ENCODE measurements at regions not wholly inside any gene's neighbourhood (a gene's known extent, or its start where the extent isn't known, plus 50 kb on each side); places are given as distances from the start of the nearest gene placed in this dataset.
"Not testable (repeated sequence)": the region's sequence is repeated elsewhere in the genome, so short reads cannot be mapped to it uniquely, and the experiment has no call there.

- H3K9ac ChIP-seq (ENCODE audit: low read length) = no peak overlapping the region
- H2AFZ ChIP-seq (ENCODE audit: low read length) = no peak overlapping the region
- no peak for DNase-seq
- H4K20me1 ChIP-seq (ENCODE audit: insufficient read depth, low read depth, low read length) = no peaks in the 10 kb centered on the region
- H3K4me1 ChIP-seq (ENCODE audit: low read length) = no peaks in the 10 kb centered on the region
- no peaks in the 10 kb centered on the region for H3K9me2 ChIP-seq (replicated peaks; ENCODE audit: insufficient read depth, low read length)
- H3K79me2 ChIP-seq (ENCODE audit: low read length) = no peaks in the 10 kb centered on the region
- H3K4me3 ChIP-seq (ENCODE audit: low read length) = no peak overlapping the region
- H3K9me3 ChIP-seq (ENCODE audit: low read length) = no peaks in the 10 kb centered on the region
- H3K4me2 ChIP-seq (ENCODE audit: low read depth, low read length, poor library complexity, severe bottlenecking) = no peak overlapping the region
- no peaks in the 10 kb centered on the region for H3K36me3 ChIP-seq (ENCODE audit: insufficient read depth, low read length)
- no peak overlapping the region for H3K27ac ChIP-seq (ENCODE audit: low read length)
- H3K27me3 ChIP-seq (ENCODE audit: low read length) = no peaks in the 10 kb centered on the region
Measured at GRCh38 chrX:63258144-63258543, 93.0 kb downstream of the SPIN4 start.

GRCh38 chrX:63250253-63250868, 100.8 kb downstream of the SPIN4 start:
- Histone ChIP-seq H3K4me1 (ENCODE audit: low read length) (no peaks in the 10 kb centered on the region), H3K36me3 (ENCODE audit: insufficient read depth, low read length) (no peaks in the 10 kb centered on the region), H3K4me3 (ENCODE audit: low read length) (no peak overlapping the region), H3K4me2 (ENCODE audit: low read depth, low read length, poor library complexity, severe bottlenecking) (no peak overlapping the region), H4K20me1 (ENCODE audit: insufficient read depth, low read depth, low read length) (no peaks in the 10 kb centered on the region), H3K27me3 (ENCODE audit: low read length) (no peaks in the 10 kb centered on the region), H3K9me3 (ENCODE audit: low read length) (no peaks in the 10 kb centered on the region), H3K27ac (ENCODE audit: low read length) (no peak overlapping the region), H3K9me2 (replicated peaks; ENCODE audit: insufficient read depth, low read length) (no peaks in the 10 kb centered on the region), H3K9ac (ENCODE audit: low read length) (no peak overlapping the region), H2AFZ (ENCODE audit: low read length) (no peak overlapping the region), H3K79me2 (ENCODE audit: low read length) (no peaks in the 10 kb centered on the region)
- peak; percentile 92 for DNase-seq

- not testable (repeated sequence) for H3K36me3 ChIP-seq (ENCODE audit: insufficient read depth, low read length); H3K27me3 ChIP-seq (ENCODE audit: low read length); H3K9me3 ChIP-seq (ENCODE audit: low read length); DNase-seq; H4K20me1 ChIP-seq (ENCODE audit: insufficient read depth, low read depth, low read length); H3K9me2 ChIP-seq (replicated peaks; ENCODE audit: insufficient read depth, low read length); H3K4me2 ChIP-seq (ENCODE audit: low read depth, low read length, poor library complexity, severe bottlenecking); H3K27ac ChIP-seq (ENCODE audit: low read length); H3K79me2 ChIP-seq (ENCODE audit: low read length); H3K4me3 ChIP-seq (ENCODE audit: low read length); H2AFZ ChIP-seq (ENCODE audit: low read length); H3K9ac ChIP-seq (ENCODE audit: low read length); H3K4me1 ChIP-seq (ENCODE audit: low read length)
Measured at GRCh38 chrX:63242689-63243088, 108.4 kb downstream of the SPIN4 start.

GRCh38 chrX:63235963-63236362, 115.2 kb downstream of the SPIN4 start:
- not testable (repeated sequence) for H3K79me2 ChIP-seq (ENCODE audit: low read length); H3K4me3 ChIP-seq (ENCODE audit: low read length); H4K20me1 ChIP-seq (ENCODE audit: insufficient read depth, low read depth, low read length); H2AFZ ChIP-seq (ENCODE audit: low read length); H3K27ac ChIP-seq (ENCODE audit: low read length); H3K9me2 ChIP-seq (replicated peaks; ENCODE audit: insufficient read depth, low read length); DNase-seq; H3K4me1 ChIP-seq (ENCODE audit: low read length); H3K9ac ChIP-seq (ENCODE audit: low read length); H3K9me3 ChIP-seq (ENCODE audit: low read length); H3K36me3 ChIP-seq (ENCODE audit: insufficient read depth, low read length); H3K27me3 ChIP-seq (ENCODE audit: low read length); H3K4me2 ChIP-seq (ENCODE audit: low read depth, low read length, poor library complexity, severe bottlenecking)

- not testable (repeated sequence) for H4K20me1 ChIP-seq (ENCODE audit: insufficient read depth, low read depth, low read length); DNase-seq; H3K9me2 ChIP-seq (replicated peaks; ENCODE audit: insufficient read depth, low read length); H3K4me3 ChIP-seq (ENCODE audit: low read length); H3K9me3 ChIP-seq (ENCODE audit: low read length); H3K9ac ChIP-seq (ENCODE audit: low read length); H3K79me2 ChIP-seq (ENCODE audit: low read length); H3K4me1 ChIP-seq (ENCODE audit: low read length); H3K27me3 ChIP-seq (ENCODE audit: low read length); H2AFZ ChIP-seq (ENCODE audit: low read length); H3K4me2 ChIP-seq (ENCODE audit: low read depth, low read length, poor library complexity, severe bottlenecking); H3K27ac ChIP-seq (ENCODE audit: low read length); H3K36me3 ChIP-seq (ENCODE audit: insufficient read depth, low read length)
Measured at GRCh38 chrX:63233013-63233412, 118.1 kb downstream of the SPIN4 start.

- not testable (repeated sequence) for H2AFZ ChIP-seq (ENCODE audit: low read length); H3K9me3 ChIP-seq (ENCODE audit: low read length); H3K27ac ChIP-seq (ENCODE audit: low read length); H3K36me3 ChIP-seq (ENCODE audit: insufficient read depth, low read length); H3K4me3 ChIP-seq (ENCODE audit: low read length); H3K4me1 ChIP-seq (ENCODE audit: low read length); H3K4me2 ChIP-seq (ENCODE audit: low read depth, low read length, poor library complexity, severe bottlenecking); H3K9ac ChIP-seq (ENCODE audit: low read length); H3K9me2 ChIP-seq (replicated peaks; ENCODE audit: insufficient read depth, low read length); H3K27me3 ChIP-seq (ENCODE audit: low read length); DNase-seq; H3K79me2 ChIP-seq (ENCODE audit: low read length); H4K20me1 ChIP-seq (ENCODE audit: insufficient read depth, low read depth, low read length)
Measured at GRCh38 chrX:63218202-63218601, 132.9 kb downstream of the SPIN4 start.

GRCh38 chrX:63217549-63217948, 133.6 kb downstream of the SPIN4 start:
- not testable (repeated sequence) for H3K36me3 ChIP-seq (ENCODE audit: insufficient read depth, low read length)

GRCh38 chrX:63209645-63210044, 141.5 kb downstream of the SPIN4 start:
- DNase-seq; H3K79me2 ChIP-seq (ENCODE audit: low read length); H4K20me1 ChIP-seq (ENCODE audit: insufficient read depth, low read depth, low read length); H3K4me1 ChIP-seq (ENCODE audit: low read length); H3K4me3 ChIP-seq (ENCODE audit: low read length); H3K9me3 ChIP-seq (ENCODE audit: low read length); H3K36me3 ChIP-seq (ENCODE audit: insufficient read depth, low read length); H3K9me2 ChIP-seq (replicated peaks; ENCODE audit: insufficient read depth, low read length); H2AFZ ChIP-seq (ENCODE audit: low read length); H3K27me3 ChIP-seq (ENCODE audit: low read length); H3K9ac ChIP-seq (ENCODE audit: low read length); H3K27ac ChIP-seq (ENCODE audit: low read length); H3K4me2 ChIP-seq (ENCODE audit: low read depth, low read length, poor library complexity, severe bottlenecking): not testable (repeated sequence)

More at GRCh38 chrX:63217549-63217948, 133.6 kb downstream of the SPIN4 start:
- H3K4me3 ChIP-seq (ENCODE audit: low read length); H3K4me2 ChIP-seq (ENCODE audit: low read depth, low read length, poor library complexity, severe bottlenecking); H3K79me2 ChIP-seq (ENCODE audit: low read length); H4K20me1 ChIP-seq (ENCODE audit: insufficient read depth, low read depth, low read length); H3K9me2 ChIP-seq (replicated peaks; ENCODE audit: insufficient read depth, low read length); H3K9me3 ChIP-seq (ENCODE audit: low read length); H3K4me1 ChIP-seq (ENCODE audit: low read length); H3K9ac ChIP-seq (ENCODE audit: low read length); H3K27ac ChIP-seq (ENCODE audit: low read length); H3K27me3 ChIP-seq (ENCODE audit: low read length); H2AFZ ChIP-seq (ENCODE audit: low read length); DNase-seq: not testable (repeated sequence)

- H3K4me1 ChIP-seq (ENCODE audit: low read length); H4K20me1 ChIP-seq (ENCODE audit: insufficient read depth, low read depth, low read length); H3K27ac ChIP-seq (ENCODE audit: low read length); H3K79me2 ChIP-seq (ENCODE audit: low read length); H2AFZ ChIP-seq (ENCODE audit: low read length); H3K36me3 ChIP-seq (ENCODE audit: insufficient read depth, low read length); H3K27me3 ChIP-seq (ENCODE audit: low read length); H3K4me3 ChIP-seq (ENCODE audit: low read length); H3K4me2 ChIP-seq (ENCODE audit: low read depth, low read length, poor library complexity, severe bottlenecking); DNase-seq; H3K9me2 ChIP-seq (replicated peaks; ENCODE audit: insufficient read depth, low read length); H3K9me3 ChIP-seq (ENCODE audit: low read length); H3K9ac ChIP-seq (ENCODE audit: low read length): not testable (repeated sequence)
Measured at GRCh38 chrX:63209128-63209527, 142.0 kb downstream of the SPIN4 start.

Measured in Karpas-422 (cell line).